ENCODE measurements at regions not wholly inside any gene's neighbourhood (a gene's known extent, or its start where the extent isn't known, plus 50 kb on each side); places are given as distances from the start of the nearest gene placed in this dataset.

- H3K27me3 ChIP-seq (ENCODE audit: control insufficient read depth in 3 of 3, insufficient read depth in 3 of 3, low read length in 2 of 3), result no peaks in the 10 kb centered on the region
- H3K9ac ChIP-seq (ENCODE audit: insufficient read depth in 1 of 2, low read length in 2 of 2), result no peak overlapping the region
- DNase-seq (no peak), ATAC-seq (ENCODE audit: insufficient read depth, low FRiP score) (no peak)
- 91 to 100% methylated on average over 2 of the region's 2 CpGs for WGBS, 2 donors
- no peak overlapping the region for H3K4me3 ChIP-seq
- H3K36me3 ChIP-seq (ENCODE audit: control insufficient read depth in 4 of 4, insufficient read depth in 4 of 4, low read length in 4 of 4), result no peaks in the 10 kb centered on the region
- TF ChIP-seq CTCF (IDR thresholded peaks at IDR 0.05; ENCODE audit: control extremely low read depth, extremely low read depth), result no peak
- no peaks in the 10 kb centered on the region for H3K9me3 ChIP-seq (ENCODE audit: control insufficient read depth in 4 of 4, insufficient read depth in 3 of 4, low read length in 3 of 4)
- H3K4me1 ChIP-seq (ENCODE audit: control insufficient read depth in 5 of 5, insufficient read depth in 5 of 5, low read length in 5 of 5), result no peaks in the 10 kb centered on the region
- H3K27ac ChIP-seq (ENCODE audit: low read depth in 1 of 2, low read length in 1 of 2), result no peak overlapping the region
Observed at GRCh38 chr7:22900784-22901183, 78.1 kb upstream of the TOMM7 start.

GRCh38 chr7:22900101-22900500, 77.5 kb upstream of the TOMM7 start:
- 84 to 92% methylated on average over 1 of the region's 1 CpG for WGBS, 2 donors

GRCh38 chr7:22896917-22897316, 74.3 kb upstream of the TOMM7 start:
- H3K36me3 ChIP-seq (ENCODE audit: control insufficient read depth in 4 of 4, insufficient read depth in 4 of 4, low read length in 4 of 4), result no peaks in the 10 kb centered on the region
- WGBS, 2 donors, result 85 to 88% methylated on average over 5 of the region's 5 CpGs
- H3K27ac ChIP-seq (ENCODE audit: low read depth in 1 of 2, low read length in 1 of 2), result no peak overlapping the region
- H3K4me1 ChIP-seq (ENCODE audit: control insufficient read depth in 5 of 5, insufficient read depth in 5 of 5, low read length in 5 of 5), result no peaks in the 10 kb centered on the region
- no peak for TF ChIP-seq CTCF (IDR thresholded peaks at IDR 0.05; ENCODE audit: control extremely low read depth, extremely low read depth)
- H3K9me3 ChIP-seq (ENCODE audit: control insufficient read depth in 4 of 4, insufficient read depth in 3 of 4, low read length in 3 of 4), result no peaks in the 10 kb centered on the region
- H3K27me3 ChIP-seq (ENCODE audit: control insufficient read depth in 3 of 3, insufficient read depth in 3 of 3, low read length in 2 of 3), result no peaks in the 10 kb centered on the region
- no peak overlapping the region for H3K9ac ChIP-seq (ENCODE audit: insufficient read depth in 1 of 2, low read length in 2 of 2)
- ATAC-seq (ENCODE audit: insufficient read depth, low FRiP score) (no peak), DNase-seq (no peak)
- H3K4me3 ChIP-seq, result no peak overlapping the region

More at GRCh38 chr7:22900101-22900500, 77.5 kb upstream of the TOMM7 start:
- DNase-seq, result no peak
- Histone ChIP-seq H3K9me3 (ENCODE audit: control insufficient read depth in 4 of 4, insufficient read depth in 3 of 4, low read length in 3 of 4) (no peaks in the 10 kb centered on the region), H3K4me1 (ENCODE audit: control insufficient read depth in 5 of 5, insufficient read depth in 5 of 5, low read length in 5 of 5) (no peaks in the 10 kb centered on the region), H3K9ac (ENCODE audit: insufficient read depth in 1 of 2, low read length in 2 of 2) (no peak overlapping the region), H3K27ac (ENCODE audit: low read depth in 1 of 2, low read length in 1 of 2) (no peak overlapping the region), H3K36me3 (ENCODE audit: control insufficient read depth in 4 of 4, insufficient read depth in 4 of 4, low read length in 4 of 4) (no peaks in the 10 kb centered on the region), H3K4me3 (no peak overlapping the region), H3K27me3 (ENCODE audit: control insufficient read depth in 3 of 3, insufficient read depth in 3 of 3, low read length in 2 of 3) (no peaks in the 10 kb centered on the region)
- no peak for ATAC-seq (ENCODE audit: insufficient read depth, low FRiP score)
- TF ChIP-seq CTCF (IDR thresholded peaks at IDR 0.05; ENCODE audit: control extremely low read depth, extremely low read depth), result no peak

- 72 to 80% methylated on average over 2 of the region's 2 CpGs for WGBS, 2 donors
- Histone ChIP-seq H3K9me3 (ENCODE audit: control insufficient read depth in 4 of 4, insufficient read depth in 3 of 4, low read length in 3 of 4) (no peaks in the 10 kb centered on the region), H3K9ac (ENCODE audit: insufficient read depth in 1 of 2, low read length in 2 of 2) (no peak overlapping the region), H3K4me3 (no peak overlapping the region), H3K27ac (ENCODE audit: low read depth in 1 of 2, low read length in 1 of 2) (no peak overlapping the region), H3K4me1 (ENCODE audit: control insufficient read depth in 5 of 5, insufficient read depth in 5 of 5, low read length in 5 of 5) (no peaks in the 10 kb centered on the region), H3K27me3 (ENCODE audit: control insufficient read depth in 3 of 3, insufficient read depth in 3 of 3, low read length in 2 of 3) (no peaks in the 10 kb centered on the region), H3K36me3 (ENCODE audit: control insufficient read depth in 4 of 4, insufficient read depth in 4 of 4, low read length in 4 of 4) (no peaks in the 10 kb centered on the region)
- no peak for DNase-seq
- TF ChIP-seq CTCF (IDR thresholded peaks at IDR 0.05; ENCODE audit: control extremely low read depth, extremely low read depth), result no peak
- no peak for ATAC-seq (ENCODE audit: insufficient read depth, low FRiP score)
Observed at GRCh38 chr7:22895828-22896165, 73.1 kb upstream of the TOMM7 start.
